GM12892 (cell line): ENCODE measurements at regions not wholly inside any gene's neighbourhood (a gene's known extent, or its start where the extent isn't known, plus 50 kb on each side); places are given as distances from the start of the nearest gene placed in this dataset.

ENCODE experiments used
- DNase-seq: peaks from one replicate; pipeline ENCODE4 v3.0.0; 2011; ENCODE audit not compliant: insufficient read length
- FAIRE-seq: peaks from 2 replicates; lab custom pipeline; 2011; peaks lifted over from hg19 to GRCh38; lab: Jason Lieb, UNC
- POLR2A ChIP-seq: IDR thresholded peaks from 2 replicates; pipeline ENCODE4 v1.6.1; 2011; ENCODE audit warnings: low read depth, low read length, control low read depth
- POLR2AphosphoS5 ChIP-seq: IDR thresholded peaks from 2 replicates; pipeline ENCODE4 v1.6.1; 2011; ENCODE audit warnings: low read depth, low read length, control low read depth
- TAF1 ChIP-seq: IDR thresholded peaks from 2 replicates; pipeline ENCODE4 v1.6.1; 2011; ENCODE audit warnings: low read depth, mild to moderate bottlenecking, control low read depth, low read length, borderline replicate concordance

DNA sequence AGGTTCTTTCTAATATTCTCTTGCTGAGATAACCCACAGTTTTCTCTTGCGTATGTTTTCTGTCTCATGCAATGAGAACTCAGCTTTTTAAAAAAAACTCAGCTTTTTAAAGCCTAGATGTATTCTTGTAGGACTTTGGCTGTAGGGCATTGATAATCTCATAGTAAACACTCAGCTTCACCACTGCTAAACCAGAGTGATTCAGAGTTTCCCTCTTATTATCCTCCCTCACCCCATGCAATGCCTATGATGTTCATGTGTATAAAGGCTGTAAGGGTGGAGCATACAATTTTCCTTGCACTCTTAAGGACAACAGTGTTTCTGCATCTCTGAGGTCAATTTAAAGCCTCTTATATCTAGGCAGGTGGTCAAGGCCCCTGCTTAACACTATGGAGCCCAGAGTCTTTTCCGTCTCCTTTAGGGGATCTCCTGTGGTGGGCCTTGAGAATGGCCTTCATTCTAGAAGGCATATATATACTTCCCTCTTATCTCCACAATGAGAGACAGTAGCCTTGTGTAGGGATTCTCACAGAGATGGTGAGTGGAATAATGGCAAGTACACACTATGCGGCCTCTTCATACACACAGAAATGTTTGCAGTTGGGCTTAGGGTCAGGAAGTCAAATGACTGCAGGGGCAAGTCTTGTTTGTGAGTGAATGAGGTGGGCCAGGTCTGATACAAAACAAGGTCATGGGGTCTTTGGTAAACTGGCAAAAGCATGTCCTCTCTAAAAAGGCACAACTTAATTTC lies 279.6 kb downstream of the HS3ST3A1 start:
- FAIRE-seq (no peak), DNase-seq (no peak)
- no peak for TF ChIP-seq POLR2A
- TF ChIP-seq TAF1, result no peak
- TF ChIP-seq POLR2AphosphoS5, result no peak

DNA sequence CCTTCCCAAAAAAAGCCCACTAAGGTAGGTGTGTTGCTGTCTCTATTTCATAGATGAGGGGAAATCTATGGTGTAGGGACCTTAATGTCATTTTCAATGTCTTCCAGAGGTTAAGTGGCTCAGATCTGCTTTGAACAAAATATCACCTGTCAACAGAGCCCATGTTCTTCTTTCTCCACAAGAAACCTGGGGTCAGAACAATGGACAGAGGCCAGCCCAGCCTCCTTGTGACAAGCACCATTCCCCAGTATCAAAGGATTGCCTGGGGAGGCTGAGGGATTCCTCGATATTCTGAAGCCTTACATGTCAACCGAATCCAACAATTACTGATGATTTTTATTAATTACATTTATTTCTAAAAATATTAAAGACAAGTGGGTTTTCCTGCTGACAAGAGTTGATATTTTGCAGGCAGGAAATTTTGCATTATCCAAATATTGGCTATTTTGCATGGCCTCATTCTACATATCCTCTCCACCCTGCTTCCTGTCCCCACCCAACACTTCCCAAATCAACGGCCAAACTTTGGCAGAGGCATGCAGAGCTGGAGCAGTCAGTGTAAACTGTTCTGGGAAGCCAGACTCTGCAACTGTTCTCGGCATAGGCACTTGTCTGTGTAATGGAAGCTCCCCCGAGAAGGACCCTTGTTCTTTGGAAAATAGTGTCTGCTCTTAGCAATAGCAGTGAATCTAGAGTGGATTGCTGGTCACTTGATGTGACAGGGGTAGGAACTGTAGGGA lies 281.5 kb downstream of the HS3ST3A1 start:
- no peak for TF ChIP-seq TAF1
- no peak for TF ChIP-seq POLR2A
- TF ChIP-seq POLR2AphosphoS5, result no peak
- no peak for DNase-seq
- FAIRE-seq, result no peak

- DNase-seq (no peak), FAIRE-seq (no peak)
Observed at GRCh38 chr17:13316657-13317056, 285.1 kb downstream of the HS3ST3A1 start.

DNA sequence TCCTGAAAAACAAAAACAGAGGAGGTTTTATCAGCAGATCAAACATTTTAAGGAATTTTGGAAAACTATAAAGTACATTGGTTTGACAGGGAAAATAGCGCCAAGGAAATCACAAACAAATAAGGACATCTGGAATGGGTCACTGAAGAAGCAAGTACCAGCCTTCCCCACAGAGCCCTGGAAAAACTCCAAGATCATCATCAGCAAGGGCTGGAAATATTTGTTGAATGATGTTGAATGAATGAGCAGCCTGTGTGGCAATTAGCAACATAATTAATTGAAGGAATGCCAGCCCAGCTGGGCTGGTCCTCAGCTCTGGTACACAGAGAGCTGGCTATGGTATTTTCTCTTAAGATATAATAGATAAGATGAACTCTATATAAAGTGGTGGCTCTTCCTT lies 290.4 kb downstream of the HS3ST3A1 start:
- no peak for TF ChIP-seq POLR2A
- TF ChIP-seq TAF1, result no peak
- no peak for TF ChIP-seq POLR2AphosphoS5
- FAIRE-seq, result no peak
- DNase-seq, result no peak

More at GRCh38 chr17:13316657-13317056, 285.1 kb downstream of the HS3ST3A1 start:
- TF ChIP-seq TAF1 (no peak), POLR2AphosphoS5 (no peak), POLR2A (no peak)

DNA sequence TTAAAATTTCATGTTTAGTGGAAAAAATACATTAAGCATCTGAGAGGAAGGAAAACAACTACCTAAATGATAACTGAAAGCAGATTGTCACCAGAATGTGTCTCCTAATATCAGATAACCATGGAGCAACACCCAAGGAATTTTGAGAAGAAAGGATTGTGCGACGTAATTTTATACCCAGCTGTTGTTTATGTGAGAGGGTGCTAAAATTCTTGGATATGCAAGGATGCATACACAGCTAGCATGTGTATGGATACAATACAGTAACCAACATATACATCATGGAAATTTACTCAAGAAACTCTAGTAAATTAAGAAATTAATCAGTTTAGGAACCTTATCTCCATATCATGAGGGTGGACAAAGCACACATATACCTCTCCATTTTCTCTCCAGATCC lies 290.9 kb downstream of the HS3ST3A1 start:
- TF ChIP-seq TAF1, result no peak
- TF ChIP-seq POLR2AphosphoS5, result no peak
- no peak for FAIRE-seq
- DNase-seq, result no peak

GRCh38 chr17:13306310-13306962 lies 288.6 kb upstream of the ELAC2 start:
- TF ChIP-seq POLR2AphosphoS5 (no peak), TAF1 (no peak), POLR2A (no peak)
- no peak for FAIRE-seq
- no peak for DNase-seq

DNA sequence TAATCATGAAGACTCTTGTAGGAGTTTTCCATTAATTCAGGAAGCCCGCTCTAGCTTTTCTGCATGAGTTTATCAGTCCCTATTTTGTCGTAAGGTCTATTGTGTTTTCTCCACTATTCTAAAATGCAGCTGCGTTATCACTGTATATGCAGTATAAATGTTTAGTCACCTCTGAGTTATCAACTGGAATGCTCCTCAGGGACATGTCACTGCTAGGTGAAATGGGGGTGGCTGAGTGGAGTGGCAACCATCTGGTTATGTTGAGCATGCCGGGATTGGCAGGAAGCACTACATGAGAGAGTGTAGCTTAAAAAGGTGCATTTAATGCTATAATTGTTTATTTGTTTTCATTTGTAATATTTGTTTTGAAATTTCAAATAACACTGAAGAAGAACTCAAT lies 285.2 kb upstream of the ELAC2 start:
- FAIRE-seq (no peak), DNase-seq (no peak)
- TF ChIP-seq TAF1 (no peak), POLR2AphosphoS5 (no peak), POLR2A (no peak)

DNA sequence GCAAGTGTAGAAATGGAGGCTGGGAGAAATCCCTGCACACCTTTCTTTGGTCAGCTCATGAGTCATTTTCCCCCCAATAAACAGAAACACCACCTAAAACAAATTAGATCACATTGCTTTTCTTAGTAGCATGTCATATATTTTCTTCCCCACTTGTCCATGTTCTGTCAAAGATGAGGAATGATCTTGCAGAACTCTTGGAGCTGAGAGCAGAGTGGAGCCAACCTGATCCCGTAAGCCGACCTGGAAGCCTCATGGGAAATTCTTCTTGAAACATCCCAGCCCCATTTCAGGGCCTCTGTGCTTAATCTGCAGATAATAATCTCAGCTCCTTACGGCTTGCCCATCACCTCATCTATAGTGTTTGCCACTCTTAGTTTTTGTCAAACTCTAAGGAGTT lies 284.6 kb upstream of the ELAC2 start:
- FAIRE-seq (no peak), DNase-seq (no peak)
- TF ChIP-seq POLR2AphosphoS5, result no peak
- TF ChIP-seq TAF1, result no peak
- no peak for TF ChIP-seq POLR2A

DNA sequence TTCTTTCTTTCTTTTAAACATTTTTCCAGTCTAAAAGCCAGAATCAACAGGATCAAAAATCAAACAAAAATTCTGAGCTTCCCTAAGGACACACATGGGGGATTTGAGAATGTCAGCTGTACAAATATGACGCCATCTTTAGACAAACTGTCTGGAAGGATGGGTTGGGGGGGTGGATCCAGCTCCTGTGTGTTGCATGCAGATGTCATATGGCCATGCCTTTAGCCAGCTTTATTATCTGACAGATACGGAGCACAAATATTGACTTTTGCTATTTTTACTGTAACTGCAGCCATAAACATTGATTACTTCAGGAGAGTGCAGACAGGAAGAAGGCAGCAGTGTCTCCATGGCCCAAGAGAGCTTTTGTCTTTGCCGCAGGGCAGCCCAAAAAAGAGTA lies 279.4 kb upstream of the ELAC2 start:
- FAIRE-seq, result no peak
- no peak for TF ChIP-seq POLR2A
- TF ChIP-seq POLR2AphosphoS5, result no peak
- no peak for TF ChIP-seq TAF1
- no peak for DNase-seq

DNA sequence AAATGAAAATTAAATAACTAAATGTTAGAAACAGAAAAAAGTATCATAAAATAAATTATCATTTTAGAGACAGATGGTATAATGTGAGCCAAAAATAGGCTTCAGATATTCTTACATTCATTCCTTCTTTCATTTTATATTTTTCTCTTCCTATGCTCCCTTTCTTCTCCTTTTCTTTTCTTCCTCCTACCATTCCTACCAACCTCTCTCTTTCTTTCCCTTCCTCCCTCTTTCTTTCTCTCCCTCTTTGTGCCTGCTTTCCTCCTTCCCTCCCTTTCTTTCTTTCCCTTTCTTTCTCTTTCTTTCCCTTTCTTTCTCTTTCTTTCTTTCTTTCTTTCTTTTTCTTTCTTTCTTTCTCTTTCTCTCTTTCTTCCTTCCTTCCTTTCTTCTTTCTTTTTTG lies 275.6 kb upstream of the ELAC2 start:
- FAIRE-seq (no peak), DNase-seq (no peak)
- TF ChIP-seq POLR2A (no peak), TAF1 (no peak), POLR2AphosphoS5 (no peak)

- FAIRE-seq (no peak), DNase-seq (no peak)
- TF ChIP-seq POLR2AphosphoS5 (no peak), TAF1 (no peak), POLR2A (no peak)
Observed at GRCh38 chr17:13292291-13292690, 274.5 kb upstream of the ELAC2 start.
